ENCODE measurements at regions not wholly inside any gene's neighbourhood (a gene's known extent, or its start where the extent isn't known, plus 50 kb on each side); places are given as distances from the start of the nearest gene placed in this dataset.

DNA sequence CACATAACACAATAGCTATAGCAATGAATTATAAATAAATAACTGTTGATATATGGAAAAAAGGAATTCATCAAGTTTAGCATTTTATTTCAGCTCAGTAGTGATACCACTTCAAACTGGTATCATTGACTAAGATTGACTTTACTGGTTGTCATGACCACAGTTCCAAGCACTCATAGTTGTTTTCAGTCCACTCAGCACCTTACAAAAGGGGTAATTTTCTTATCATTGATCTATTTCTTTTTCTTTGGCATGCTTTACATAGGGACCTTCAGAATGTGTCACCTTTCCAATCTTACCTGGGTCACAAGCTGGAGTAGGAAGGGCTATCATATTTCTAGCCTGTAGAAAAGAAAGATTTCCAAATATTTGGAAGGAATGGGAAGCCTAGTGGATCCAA lies 275.5 kb upstream of the TMEM229A start:
- in situ Hi-C loops (cut with MboI) = no loop called here
- no peaks in the 10 kb centered on the region for H3K4me1 ChIP-seq (ENCODE audit: insufficient read depth)

DNA sequence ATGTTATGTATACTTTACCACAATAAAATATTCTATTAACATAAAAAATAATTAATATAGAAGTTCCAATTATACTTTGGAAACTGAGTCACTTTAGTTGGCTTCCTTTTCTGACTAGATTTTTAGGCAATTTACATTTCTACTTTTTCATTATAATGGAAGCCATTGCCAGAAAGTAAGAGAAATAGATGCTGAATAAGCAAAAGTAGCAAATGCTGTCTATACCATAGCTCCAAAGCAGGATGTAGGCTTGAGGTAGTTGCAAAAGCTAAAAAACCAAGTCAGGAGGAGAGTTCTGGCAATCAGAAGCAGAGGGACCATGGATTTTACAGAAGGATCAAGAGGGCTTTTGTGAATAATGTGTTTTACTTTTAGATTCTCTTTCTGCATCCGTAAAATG lies 262.4 kb upstream of the TMEM229A start:
- H3K36me3 ChIP-seq (ENCODE audit: low read depth) = no peaks in the 10 kb centered on the region
- no peak overlapping the region for H3K9ac ChIP-seq
- DNase-seq = no peak
- no peak overlapping the region for H3K27ac ChIP-seq
- no peaks in the 10 kb centered on the region for H3K27me3 ChIP-seq (replicated peaks; ENCODE audit: insufficient read depth)
- H2AFZ ChIP-seq = no peak overlapping the region
- H3K79me2 ChIP-seq (ENCODE audit: insufficient read depth) = no peaks in the 10 kb centered on the region
- H3K4me2 ChIP-seq (ENCODE audit: unreplicated experiment) = no peak overlapping the region
- 10 to 19% methylated on average over 1 of the region's 1 CpG for WGBS, 2 experiments (ENCODE audit: low coverage in 1 of 2, low lambda C conversion rate in 2 of 2, missing lambda C conversion rate in 2 of 2)
- no peaks in the 10 kb centered on the region for H4K20me1 ChIP-seq (ENCODE audit: insufficient read depth)
- no peaks in the 10 kb centered on the region for H3K9me2 ChIP-seq (ENCODE audit: insufficient read depth)
- in situ Hi-C loops (cut with MboI) = no loop called here
- TF ChIP-seq EZH2phosphoT487 (IDR thresholded peaks at IDR 0.05; ENCODE audit: insufficient read depth, low read depth) (no peak), EZH2 (IDR thresholded peaks at IDR 0.05; ENCODE audit: insufficient read depth, poor library complexity, severe bottlenecking) (no peak)
- no peak overlapping the region for H3K4me3 ChIP-seq
- H3F3A ChIP-seq (ENCODE audit: insufficient read depth) = no peaks in the 10 kb centered on the region
- H3K9me3 ChIP-seq (ENCODE audit: low read depth) = peaks cover 6% of the 10 kb centered on the region
- H3K4me1 ChIP-seq (ENCODE audit: insufficient read depth) = no peaks in the 10 kb centered on the region

More for the DNA sequence above, 275.5 kb upstream of the TMEM229A start:
- Histone ChIP-seq H3K36me3 (ENCODE audit: low read depth) (no peaks in the 10 kb centered on the region), H3K27me3 (replicated peaks; ENCODE audit: insufficient read depth) (no peaks in the 10 kb centered on the region), H4K20me1 (ENCODE audit: insufficient read depth) (no peaks in the 10 kb centered on the region), H3K4me2 (ENCODE audit: unreplicated experiment) (no peak overlapping the region), H3F3A (ENCODE audit: insufficient read depth) (no peaks in the 10 kb centered on the region), H3K9me2 (ENCODE audit: insufficient read depth) (no peaks in the 10 kb centered on the region), H3K79me2 (ENCODE audit: insufficient read depth) (no peaks in the 10 kb centered on the region), H3K9ac (no peak overlapping the region), H2AFZ (no peak overlapping the region), H3K27ac (no peak overlapping the region), H3K4me3 (no peak overlapping the region), H3K9me3 (ENCODE audit: low read depth) (no peaks in the 10 kb centered on the region)
- DNase-seq = no peak
- TF ChIP-seq EZH2phosphoT487 (IDR thresholded peaks at IDR 0.05; ENCODE audit: insufficient read depth, low read depth) (no peak), EZH2 (IDR thresholded peaks at IDR 0.05; ENCODE audit: insufficient read depth, poor library complexity, severe bottlenecking) (no peak)

DNA sequence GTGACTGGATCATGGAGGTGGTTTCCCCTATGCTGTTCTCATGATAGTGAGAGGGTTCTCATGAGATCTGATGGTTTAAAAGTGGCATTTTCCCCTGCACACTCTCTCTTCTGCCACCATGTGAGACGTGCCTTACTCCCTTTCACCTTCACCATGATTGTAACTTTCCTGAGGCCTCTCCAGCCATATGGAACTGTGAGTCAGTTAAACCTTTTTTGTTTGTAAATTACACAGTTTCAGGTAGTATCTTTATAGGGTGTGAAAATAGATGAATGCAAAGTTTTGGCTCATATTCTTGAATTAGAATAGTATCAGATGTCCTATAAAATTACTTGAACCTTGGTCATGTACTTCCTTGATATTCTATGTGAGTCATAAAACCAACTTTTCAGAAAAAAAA lies 252.1 kb upstream of the TMEM229A start:
- Histone ChIP-seq H3K9me3 (ENCODE audit: low read depth) (no peaks in the 10 kb centered on the region), H4K20me1 (ENCODE audit: insufficient read depth) (no peaks in the 10 kb centered on the region), H3K9me2 (ENCODE audit: insufficient read depth) (no peaks in the 10 kb centered on the region), H3F3A (ENCODE audit: insufficient read depth) (no peaks in the 10 kb centered on the region), H3K27me3 (replicated peaks; ENCODE audit: insufficient read depth) (no peaks in the 10 kb centered on the region), H3K9ac (no peak overlapping the region), H3K79me2 (ENCODE audit: insufficient read depth) (no peaks in the 10 kb centered on the region), H3K27ac (no peak overlapping the region), H3K36me3 (ENCODE audit: low read depth) (no peaks in the 10 kb centered on the region), H3K4me1 (ENCODE audit: insufficient read depth) (no peaks in the 10 kb centered on the region), H3K4me3 (no peak overlapping the region), H2AFZ (no peak overlapping the region), H3K4me2 (ENCODE audit: unreplicated experiment) (no peak overlapping the region)
- 7 to 10% methylated on average over 1 of the region's 1 CpG for whole genome bisulfite sequencing, 2 experiments (ENCODE audit: low coverage in 1 of 2, low lambda C conversion rate in 2 of 2, missing lambda C conversion rate in 2 of 2)
- in situ Hi-C loops (cut with MboI) = no loop called here
- DNase-seq = no peak
- TF ChIP-seq EZH2phosphoT487 (IDR thresholded peaks at IDR 0.05; ENCODE audit: insufficient read depth, low read depth) (no peak), EZH2 (IDR thresholded peaks at IDR 0.05; ENCODE audit: insufficient read depth, poor library complexity, severe bottlenecking) (no peak)

DNA sequence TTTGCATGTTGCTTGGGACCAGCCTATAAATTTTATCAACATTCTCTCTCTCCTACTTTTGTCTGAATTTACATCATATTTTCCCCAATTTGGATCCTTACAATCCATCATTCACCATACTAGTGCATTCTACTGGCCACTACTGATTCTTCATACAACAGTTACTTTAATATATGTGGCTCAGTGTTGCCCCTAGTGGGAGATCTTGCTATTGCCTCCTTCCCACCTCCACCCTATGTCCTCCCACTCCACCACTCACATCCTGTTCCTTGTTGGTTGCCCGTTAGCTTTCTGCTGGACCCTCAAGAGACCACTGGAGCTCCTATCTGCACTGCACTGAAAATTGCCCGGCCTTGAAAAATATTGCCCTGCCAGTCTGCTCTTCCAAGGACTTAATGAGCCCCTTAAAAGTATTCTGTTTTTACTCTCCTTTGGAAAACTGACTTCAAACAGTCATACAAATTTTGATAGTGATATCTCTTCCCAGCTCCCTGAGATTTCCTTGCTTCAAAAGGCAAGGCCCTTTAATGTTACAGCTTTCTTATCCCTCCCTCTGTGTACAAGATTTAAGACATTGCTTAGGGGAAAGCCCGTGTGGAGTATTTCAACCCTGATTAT lies 243.2 kb upstream of the TMEM229A start:
- TF ChIP-seq EZH2 (IDR thresholded peaks at IDR 0.05; ENCODE audit: insufficient read depth, poor library complexity, severe bottlenecking) (no peak), EZH2phosphoT487 (IDR thresholded peaks at IDR 0.05; ENCODE audit: insufficient read depth, low read depth) (no peak)
- H3K79me2 ChIP-seq (ENCODE audit: insufficient read depth) = no peaks in the 10 kb centered on the region
- no peaks in the 10 kb centered on the region for H3F3A ChIP-seq (ENCODE audit: insufficient read depth)
- no peak overlapping the region for H2AFZ ChIP-seq
- H3K36me3 ChIP-seq (ENCODE audit: low read depth) = no peaks in the 10 kb centered on the region
- no peak for DNase-seq
- in situ Hi-C loops (cut with MboI) = no loop called here
- no peak overlapping the region for H3K4me3 ChIP-seq
- no peaks in the 10 kb centered on the region for H3K4me1 ChIP-seq (ENCODE audit: insufficient read depth)
- no peaks in the 10 kb centered on the region for H3K9me3 ChIP-seq (ENCODE audit: low read depth)
- 24 to 27% methylated on average over 3 of the region's 3 CpGs for WGBS, 2 experiments (ENCODE audit: low coverage in 1 of 2, low lambda C conversion rate in 2 of 2, missing lambda C conversion rate in 2 of 2)
- H3K9me2 ChIP-seq (ENCODE audit: insufficient read depth) = no peaks in the 10 kb centered on the region
- no peak overlapping the region for H3K4me2 ChIP-seq (ENCODE audit: unreplicated experiment)
- H3K9ac ChIP-seq = no peak overlapping the region
- H4K20me1 ChIP-seq (ENCODE audit: insufficient read depth) = no peaks in the 10 kb centered on the region
- no peak overlapping the region for H3K27ac ChIP-seq
- no peaks in the 10 kb centered on the region for H3K27me3 ChIP-seq (replicated peaks; ENCODE audit: insufficient read depth)

DNA sequence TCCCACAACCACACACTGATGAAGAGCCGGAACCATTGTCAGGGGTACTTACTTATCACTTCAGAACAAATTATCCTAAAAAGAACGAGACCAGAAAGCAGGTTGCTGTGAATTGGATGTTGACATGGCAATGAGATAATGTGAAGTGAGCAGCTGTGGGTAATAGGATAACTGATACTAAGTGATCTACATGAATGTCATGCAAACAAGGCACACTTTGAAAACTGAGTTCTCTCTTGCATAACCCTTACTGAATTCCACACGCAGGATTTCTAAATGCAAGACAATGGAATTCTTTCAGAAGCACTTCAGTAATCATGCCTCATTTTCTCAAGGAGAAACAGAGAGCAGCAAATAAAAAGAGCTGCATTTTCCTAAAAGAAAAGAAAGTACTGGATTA lies 242.5 kb upstream of the TMEM229A start:
- Histone ChIP-seq H3K27ac (no peak overlapping the region), H3K9me3 (ENCODE audit: low read depth) (no peaks in the 10 kb centered on the region), H2AFZ (no peak overlapping the region), H3K9ac (no peak overlapping the region), H3K79me2 (ENCODE audit: insufficient read depth) (no peaks in the 10 kb centered on the region), H3K4me1 (ENCODE audit: insufficient read depth) (no peaks in the 10 kb centered on the region), H3K9me2 (ENCODE audit: insufficient read depth) (no peaks in the 10 kb centered on the region), H3F3A (ENCODE audit: insufficient read depth) (no peaks in the 10 kb centered on the region), H3K27me3 (replicated peaks; ENCODE audit: insufficient read depth) (no peaks in the 10 kb centered on the region), H3K4me3 (no peak overlapping the region), H3K36me3 (ENCODE audit: low read depth) (no peaks in the 10 kb centered on the region), H3K4me2 (ENCODE audit: unreplicated experiment) (no peak overlapping the region), H4K20me1 (ENCODE audit: insufficient read depth) (no peaks in the 10 kb centered on the region)
- 5 to 9% methylated on average over 3 of the region's 3 CpGs for WGBS, 2 experiments (ENCODE audit: low coverage in 1 of 2, low lambda C conversion rate in 2 of 2, missing lambda C conversion rate in 2 of 2)
- in situ Hi-C loops (cut with MboI) = no loop called here
- TF ChIP-seq EZH2 (IDR thresholded peaks at IDR 0.05; ENCODE audit: insufficient read depth, poor library complexity, severe bottlenecking) = no peak
- no peak for TF ChIP-seq EZH2phosphoT487 (IDR thresholded peaks at IDR 0.05; ENCODE audit: insufficient read depth, low read depth)
- DNase-seq = no peak

Data from GM23248 (cell line).